ES-I3 (cell line): ENCODE measurements at regions not wholly inside any gene's neighbourhood (a gene's known extent, or its start where the extent isn't known, plus 50 kb on each side); places are given as distances from the start of the nearest gene placed in this dataset.
"Not testable (repeated sequence)": the region's sequence is repeated elsewhere in the genome, so short reads cannot be mapped to it uniquely, and the experiment has no call there.

Experiments
- H3K36me3 ChIP-seq: 2 replicates; pipeline ENCODE4 v1.6.1; 2013; ENCODE audit warnings: mild to moderate bottlenecking, low read length, control low read depth, moderate library complexity; ENCODE audit not compliant: insufficient read depth
- H3K4me1 ChIP-seq: 2 replicates; pipeline ENCODE4 v1.6.1; 2013; ENCODE audit warnings: mild to moderate bottlenecking, control low read depth, low read length; ENCODE audit not compliant: insufficient read depth
- H3K9ac ChIP-seq: 2 replicates; pipeline ENCODE4 v1.6.1; 2013; ENCODE audit warnings: low read depth, mild to moderate bottlenecking, low read length, moderate library complexity
- H3K9me3 ChIP-seq: 2 replicates; pipeline ENCODE4 v1.6.1; 2013; ENCODE audit warnings: mild to moderate bottlenecking, low read length, moderate library complexity; ENCODE audit not compliant: control insufficient read depth, insufficient read depth

- Histone ChIP-seq H3K9ac (no peak overlapping the region), H3K9me3 (no peaks in the 10 kb centered on the region), H3K36me3 (no peaks in the 10 kb centered on the region), H3K4me1 (no peaks in the 10 kb centered on the region)
Observed at GRCh38 chr4:138367942-138368341, 125.8 kb upstream of the SLC7A11 start.

DNA sequence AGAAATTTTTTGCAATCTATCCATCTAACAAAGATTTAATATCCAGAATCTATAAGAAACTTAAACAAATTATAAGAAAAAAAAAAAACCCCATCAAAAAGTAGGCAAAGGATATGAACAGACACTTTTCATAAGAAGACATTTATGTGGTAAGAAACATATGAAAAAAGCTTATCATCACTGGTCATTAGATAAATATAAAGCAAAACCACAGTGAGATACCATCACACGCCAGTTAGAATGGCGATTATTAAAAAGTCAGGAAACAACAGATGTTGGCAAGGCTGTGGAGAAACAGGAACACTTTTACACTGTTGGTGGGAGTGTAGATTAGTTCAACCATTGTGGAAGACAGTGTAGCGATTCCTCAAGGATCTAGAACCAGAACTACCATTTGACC lies 110.3 kb upstream of the SLC7A11 start:
- H3K4me1 ChIP-seq, H3K9me3 ChIP-seq, H3K9ac ChIP-seq, H3K36me3 ChIP-seq: not testable (repeated sequence)

DNA sequence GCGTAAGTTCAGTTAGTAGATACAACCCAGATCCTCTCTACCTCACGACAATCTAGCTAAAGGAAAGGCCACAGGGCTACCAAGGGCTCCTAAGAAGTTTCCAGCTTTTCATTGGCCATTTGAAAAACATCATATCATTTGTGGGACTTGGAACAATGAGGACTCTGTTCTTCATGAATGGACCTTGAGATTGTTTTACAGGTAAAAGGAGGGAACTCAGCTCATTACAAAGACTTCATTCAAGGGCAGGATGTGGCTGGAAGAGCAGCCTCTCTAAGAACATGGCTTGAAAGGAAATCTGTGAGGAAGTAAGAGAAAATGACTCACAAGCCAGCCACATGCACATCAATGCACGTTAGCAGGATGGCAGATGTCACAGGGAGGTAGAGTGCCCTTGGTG lies 105.9 kb upstream of the SLC7A11 start:
- H3K36me3 ChIP-seq, result no peaks in the 10 kb centered on the region
- no peak overlapping the region for H3K9ac ChIP-seq
- H3K9me3 ChIP-seq, result peaks cover 7% of the 10 kb centered on the region; the same call in 1 of the 2 replicates
- H3K4me1 ChIP-seq, result peaks cover 8% of the 10 kb centered on the region

GRCh38 chr4:138347561-138347960 lies 105.4 kb upstream of the SLC7A11 start:
- Histone ChIP-seq H3K4me1 (peaks cover 8% of the 10 kb centered on the region), H3K9me3 (peaks cover 7% of the 10 kb centered on the region; the same call in 1 of the 2 replicates), H3K9ac (no peak overlapping the region), H3K36me3 (no peaks in the 10 kb centered on the region)

GRCh38 chr4:138344851-138345250 lies 102.7 kb upstream of the SLC7A11 start:
- Histone ChIP-seq H3K9ac (no peak overlapping the region), H3K36me3 (no peaks in the 10 kb centered on the region), H3K4me1 (peaks cover 8% of the 10 kb centered on the region), H3K9me3 (peaks cover 7% of the 10 kb centered on the region; the same call in 1 of the 2 replicates)

- H3K4me1 ChIP-seq, result peaks cover 8% of the 10 kb centered on the region
- H3K9ac ChIP-seq, result no peak overlapping the region
- H3K9me3 ChIP-seq, result peaks cover 7% of the 10 kb centered on the region; the same call in 1 of the 2 replicates
- no peaks in the 10 kb centered on the region for H3K36me3 ChIP-seq
Observed at GRCh38 chr4:138344054-138344453, 101.9 kb upstream of the SLC7A11 start.

DNA sequence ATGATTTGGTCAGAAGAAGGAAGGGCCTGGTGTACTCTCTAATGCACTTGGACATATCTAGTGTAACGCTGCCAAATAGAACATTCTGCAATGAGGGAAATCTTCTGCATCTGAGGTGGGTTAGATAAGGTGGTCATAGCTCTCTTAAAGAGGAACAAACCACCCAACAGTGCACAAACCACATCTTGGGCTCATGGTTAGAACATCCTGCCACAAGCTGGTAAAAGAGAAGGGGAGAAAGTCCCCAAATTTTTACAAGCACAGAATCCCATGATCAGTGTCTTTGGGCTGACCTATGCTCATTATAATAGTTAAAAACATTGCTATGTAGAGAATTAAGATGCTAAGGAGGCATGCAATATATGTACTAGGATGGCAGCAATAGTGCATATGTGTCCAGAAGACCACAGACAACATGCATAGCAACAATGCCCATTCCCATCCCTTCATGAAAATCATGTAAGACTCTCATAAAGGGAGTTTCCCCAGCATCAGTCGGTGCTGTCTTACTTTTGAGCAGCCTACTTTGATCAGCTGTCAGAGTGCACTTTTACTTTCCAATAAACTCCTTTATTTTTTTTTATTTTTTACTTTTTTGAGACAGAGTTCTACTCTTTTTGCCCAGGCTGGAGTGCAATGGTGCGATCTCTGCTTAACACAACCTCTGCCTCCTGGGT lies 99.7 kb upstream of the SLC7A11 start:
- Histone ChIP-seq H3K9ac (no peak overlapping the region), H3K4me1 (no peaks in the 10 kb centered on the region), H3K9me3 (peaks cover 7% of the 10 kb centered on the region; the same call in 1 of the 2 replicates), H3K36me3 (no peaks in the 10 kb centered on the region)

DNA sequence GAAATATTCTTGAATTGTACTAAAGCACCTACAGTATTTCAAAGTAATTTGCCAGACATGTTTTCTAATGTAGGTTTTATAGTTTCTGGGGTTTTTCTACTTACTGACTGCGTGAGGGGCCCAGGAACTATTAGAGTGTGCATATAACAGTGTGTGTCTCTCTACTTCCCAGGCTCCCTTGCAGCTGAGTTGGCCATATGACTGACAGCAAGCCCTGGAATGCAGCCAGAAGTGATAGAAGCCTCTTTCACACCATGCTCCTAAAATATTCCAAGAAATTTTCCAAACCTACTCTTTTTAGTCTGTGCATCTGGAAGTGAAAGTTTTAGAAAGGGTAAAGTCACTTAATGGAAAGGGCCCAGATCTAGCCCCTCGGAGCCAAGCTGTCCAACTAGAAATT lies 96.7 kb upstream of the SLC7A11 start:
- no peaks in the 10 kb centered on the region for H3K36me3 ChIP-seq
- H3K9me3 ChIP-seq, result peaks cover 5% of the 10 kb centered on the region; the same call in 1 of the 2 replicates

DNA sequence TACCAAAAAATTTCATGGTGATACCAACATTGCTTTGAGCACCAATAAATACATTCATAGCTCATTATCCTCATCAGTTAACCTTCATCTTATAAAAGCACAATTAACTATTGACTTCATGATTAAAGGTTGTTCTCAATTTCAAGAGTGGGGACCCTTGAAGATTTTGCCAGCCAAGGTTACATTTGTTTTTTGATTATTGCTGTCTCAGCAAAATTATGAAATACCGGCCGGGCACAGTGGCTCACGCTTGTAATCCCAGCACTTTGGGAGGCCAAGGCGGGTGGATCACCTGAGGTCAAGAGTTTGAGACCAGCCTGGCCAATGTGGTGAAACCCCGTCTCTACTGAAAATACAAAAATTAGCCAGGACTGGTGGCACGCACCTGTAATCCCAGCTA lies 96.1 kb upstream of the SLC7A11 start:
- not testable (repeated sequence) for H3K9me3 ChIP-seq, H3K36me3 ChIP-seq, H3K4me1 ChIP-seq, H3K9ac ChIP-seq

More for the DNA sequence above, 96.7 kb upstream of the SLC7A11 start:
- H3K9ac ChIP-seq, result no peak overlapping the region
- H3K4me1 ChIP-seq, result no peaks in the 10 kb centered on the region

- H3K9ac ChIP-seq, result no peak overlapping the region
- no peaks in the 10 kb centered on the region for H3K36me3 ChIP-seq
- 0 out of 2 replicates have a peak, but pooled peaks cover 3% of the 10 kb centered on the region for H3K9me3 ChIP-seq
- H3K4me1 ChIP-seq, result no peaks in the 10 kb centered on the region
Observed at GRCh38 chr4:138334346-138335016, 92.3 kb upstream of the SLC7A11 start.

DNA sequence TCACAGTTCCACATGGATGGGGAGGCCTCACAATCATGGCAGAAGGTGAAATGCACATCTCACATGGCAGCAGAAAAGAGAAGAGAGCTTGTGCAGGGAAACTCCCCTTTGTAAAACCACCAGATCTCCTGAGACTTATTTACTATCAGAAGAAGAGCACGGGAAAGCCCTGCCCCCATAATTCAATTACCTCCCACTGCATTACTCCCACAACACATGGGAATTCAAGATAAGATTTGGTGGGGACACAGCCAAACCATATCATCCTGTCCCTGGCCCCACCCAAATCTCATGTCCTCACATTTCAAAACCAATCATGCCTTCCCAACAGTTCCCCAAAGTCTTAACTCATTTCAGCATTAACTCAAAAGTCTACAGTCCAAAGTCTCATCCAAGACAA lies 90.3 kb upstream of the SLC7A11 start:
- H3K4me1 ChIP-seq, H3K36me3 ChIP-seq, H3K9me3 ChIP-seq, H3K9ac ChIP-seq: not testable (repeated sequence)

- H3K4me1 ChIP-seq, result 0 out of 2 replicates have a peak, but pooled peaks cover 3% of the 10 kb centered on the region
- H3K9me3 ChIP-seq, result 0 out of 2 replicates have a peak, but pooled peaks cover 3% of the 10 kb centered on the region
- no peak overlapping the region for H3K9ac ChIP-seq
- no peaks in the 10 kb centered on the region for H3K36me3 ChIP-seq
Observed at GRCh38 chr4:138330531-138330930, 88.4 kb upstream of the SLC7A11 start.

- Histone ChIP-seq H3K4me1 (0 out of 2 replicates have a peak, but pooled peaks cover 3% of the 10 kb centered on the region), H3K9me3 (0 out of 2 replicates have a peak, but pooled peaks cover 3% of the 10 kb centered on the region), H3K36me3 (no peaks in the 10 kb centered on the region), H3K9ac (no peak overlapping the region)
Observed at GRCh38 chr4:138329506-138330070, 87.4 kb upstream of the SLC7A11 start.

DNA sequence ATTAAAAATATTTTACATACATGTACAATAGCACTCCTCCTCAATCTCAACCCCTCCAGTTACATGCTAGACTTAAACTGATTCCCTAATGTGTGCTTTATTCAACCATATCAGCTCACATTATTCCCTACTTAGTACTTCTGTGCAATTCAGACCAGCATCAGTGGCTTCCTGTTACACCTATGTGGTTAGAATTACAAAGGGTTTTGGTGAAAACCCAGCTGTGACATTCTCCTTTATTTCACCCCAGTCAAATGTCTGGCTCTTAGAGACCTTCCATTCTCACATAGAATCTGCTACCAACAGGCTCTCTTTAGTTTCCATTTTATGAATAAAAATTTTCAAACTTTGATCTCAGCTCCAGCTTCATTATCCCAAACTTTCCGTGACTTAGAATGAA lies 85.2 kb upstream of the SLC7A11 start:
- H3K9me3 ChIP-seq, result no peaks in the 10 kb centered on the region
- H3K36me3 ChIP-seq, result no peaks in the 10 kb centered on the region
- H3K9ac ChIP-seq, result no peak overlapping the region
- 0 out of 2 replicates have a peak, but pooled peaks cover 3% of the 10 kb centered on the region for H3K4me1 ChIP-seq

- H3K9me3 ChIP-seq, result no peaks in the 10 kb centered on the region
Observed at GRCh38 chr4:138320831-138321230, 78.7 kb upstream of the SLC7A11 start.

More at GRCh38 chr4:138320831-138321230, 78.7 kb upstream of the SLC7A11 start:
- H3K36me3 ChIP-seq, result no peaks in the 10 kb centered on the region
- H3K9ac ChIP-seq, result no peak overlapping the region
- H3K4me1 ChIP-seq, result 0 out of 2 replicates have a peak, but pooled peaks cover 9% of the 10 kb centered on the region
